SU-DHL-6 (cell line): ENCODE measurements at regions not wholly inside any gene's neighbourhood (a gene's known extent, or its start where the extent isn't known, plus 50 kb on each side); places are given as distances from the start of the nearest gene placed in this dataset.

ENCODE experiments used
- CTCF ChIP-seq: fragments of 200-600 bp; sonication (generic); IDR thresholded peaks from one replicate; pipeline ENCODE4 v1.5.1; 2017; ENCODE audit warnings: antibody characterized with exemption, mild to moderate bottlenecking, low read length, moderate library complexity; ENCODE audit not compliant: insufficient read depth, poor library complexity, severe bottlenecking
- EZH2phosphoT487 ChIP-seq: fragments of 200-600 bp; sonication (generic), shearing (Covaris generic); conservative IDR thresholded peaks from 2 replicates; pipeline ENCODE4 v1.6.1; 2018; ENCODE audit warnings: mild to moderate bottlenecking, antibody characterized with exemption, low read length, moderate library complexity, mixed read lengths

GRCh38 chr10:3235996-3236510 lies 63.5 kb upstream of the PITRM1 start:
- no peak for TF ChIP-seq CTCF
- no peak for TF ChIP-seq EZH2phosphoT487
